ENCODE measurements at regions not wholly inside any gene's neighbourhood (a gene's known extent, or its start where the extent isn't known, plus 50 kb on each side); places are given as distances from the start of the nearest gene placed in this dataset.

DNA sequence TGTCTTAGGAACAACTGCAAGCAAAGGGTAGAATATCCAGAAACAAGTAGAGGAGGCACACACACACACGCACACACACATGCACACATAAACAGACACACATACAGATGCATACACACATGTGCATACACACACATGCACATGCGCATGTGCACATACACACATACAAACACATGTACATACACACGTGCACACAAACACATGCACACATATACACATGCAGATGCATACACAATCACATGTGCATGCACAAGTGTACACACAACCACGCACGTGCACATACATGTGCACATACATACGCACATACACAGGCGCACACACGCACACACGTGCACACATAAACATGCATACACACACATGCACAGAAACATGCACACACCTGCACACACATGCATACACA, 206.5 kb upstream of the OPRM1 start:
- TF ChIP-seq FOXP2 (optimal IDR thresholded peaks at IDR 0.05; ENCODE audit: borderline replicate concordance, extremely low read depth, extremely low read length, insufficient read depth) (no peak), TAF1 (IDR thresholded peaks at IDR 0.05; ENCODE audit: borderline replicate concordance, insufficient read depth, low read length) (no peak)

DNA sequence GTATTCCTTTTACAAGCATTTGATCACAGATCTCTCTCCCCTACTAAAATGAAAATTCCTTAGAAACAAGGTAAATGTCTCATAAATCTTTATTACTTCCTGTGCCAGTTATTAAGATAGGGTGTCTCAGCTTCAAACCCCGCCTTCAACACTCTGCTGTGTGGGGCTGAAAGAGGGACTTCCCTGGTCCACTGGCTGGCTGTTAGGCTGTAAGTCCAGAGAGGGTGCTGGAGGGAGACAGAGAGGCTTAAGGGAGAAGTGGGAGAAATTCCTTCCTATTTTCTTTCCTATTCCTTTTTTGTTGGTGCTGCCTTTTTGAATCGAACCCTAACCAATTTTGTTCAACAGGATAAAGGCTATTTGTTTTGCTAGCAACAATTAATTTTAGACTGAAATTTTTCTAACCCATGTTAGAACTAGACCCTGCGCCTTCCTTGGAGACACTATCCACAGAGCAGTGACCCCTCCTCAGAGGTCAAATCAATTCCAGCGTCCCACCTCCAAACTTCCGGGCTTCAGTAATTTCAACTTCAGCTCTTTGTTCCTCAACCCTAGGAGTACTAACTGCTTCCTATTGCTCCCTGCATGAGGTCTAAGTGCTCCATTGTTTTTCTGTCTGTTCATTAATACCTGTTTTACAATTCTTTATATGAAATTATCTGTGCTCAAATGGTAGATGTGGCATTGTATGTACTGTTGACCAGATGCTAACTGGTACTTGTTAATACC, 207.5 kb upstream of the OPRM1 start:
- TF ChIP-seq, protein P1, sequence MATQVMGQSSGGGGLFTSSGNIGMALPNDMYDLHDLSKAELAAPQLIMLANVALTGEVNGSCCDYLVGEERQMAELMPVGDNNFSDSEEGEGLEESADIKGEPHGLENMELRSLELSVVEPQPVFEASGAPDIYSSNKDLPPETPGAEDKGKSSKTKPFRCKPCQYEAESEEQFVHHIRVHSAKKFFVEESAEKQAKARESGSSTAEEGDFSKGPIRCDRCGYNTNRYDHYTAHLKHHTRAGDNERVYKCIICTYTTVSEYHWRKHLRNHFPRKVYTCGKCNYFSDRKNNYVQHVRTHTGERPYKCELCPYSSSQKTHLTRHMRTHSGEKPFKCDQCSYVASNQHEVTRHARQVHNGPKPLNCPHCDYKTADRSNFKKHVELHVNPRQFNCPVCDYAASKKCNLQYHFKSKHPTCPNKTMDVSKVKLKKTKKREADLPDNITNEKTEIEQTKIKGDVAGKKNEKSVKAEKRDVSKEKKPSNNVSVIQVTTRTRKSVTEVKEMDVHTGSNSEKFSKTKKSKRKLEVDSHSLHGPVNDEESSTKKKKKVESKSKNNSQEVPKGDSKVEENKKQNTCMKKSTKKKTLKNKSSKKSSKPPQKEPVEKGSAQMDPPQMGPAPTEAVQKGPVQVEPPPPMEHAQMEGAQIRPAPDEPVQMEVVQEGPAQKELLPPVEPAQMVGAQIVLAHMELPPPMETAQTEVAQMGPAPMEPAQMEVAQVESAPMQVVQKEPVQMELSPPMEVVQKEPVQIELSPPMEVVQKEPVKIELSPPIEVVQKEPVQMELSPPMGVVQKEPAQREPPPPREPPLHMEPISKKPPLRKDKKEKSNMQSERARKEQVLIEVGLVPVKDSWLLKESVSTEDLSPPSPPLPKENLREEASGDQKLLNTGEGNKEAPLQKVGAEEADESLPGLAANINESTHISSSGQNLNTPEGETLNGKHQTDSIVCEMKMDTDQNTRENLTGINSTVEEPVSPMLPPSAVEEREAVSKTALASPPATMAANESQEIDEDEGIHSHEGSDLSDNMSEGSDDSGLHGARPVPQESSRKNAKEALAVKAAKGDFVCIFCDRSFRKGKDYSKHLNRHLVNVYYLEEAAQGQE (IDR thresholded peaks at IDR 0.05; ENCODE audit: insufficient read depth in 1 of 2, low read depth in 2 of 2, low read length in 2 of 2) = no peak
- TF ChIP-seq FOXP2 (optimal IDR thresholded peaks at IDR 0.05; ENCODE audit: borderline replicate concordance, extremely low read depth, extremely low read length, insufficient read depth) (no peak), SIN3A (IDR thresholded peaks at IDR 0.05; ENCODE audit: borderline replicate concordance, insufficient read depth, low read length) (no peak), TAF1 (IDR thresholded peaks at IDR 0.05; ENCODE audit: borderline replicate concordance, insufficient read depth, low read length) (no peak), POLR2AphosphoS5 (IDR thresholded peaks at IDR 0.05; ENCODE audit: low read depth, low read length) (no peak)

DNA sequence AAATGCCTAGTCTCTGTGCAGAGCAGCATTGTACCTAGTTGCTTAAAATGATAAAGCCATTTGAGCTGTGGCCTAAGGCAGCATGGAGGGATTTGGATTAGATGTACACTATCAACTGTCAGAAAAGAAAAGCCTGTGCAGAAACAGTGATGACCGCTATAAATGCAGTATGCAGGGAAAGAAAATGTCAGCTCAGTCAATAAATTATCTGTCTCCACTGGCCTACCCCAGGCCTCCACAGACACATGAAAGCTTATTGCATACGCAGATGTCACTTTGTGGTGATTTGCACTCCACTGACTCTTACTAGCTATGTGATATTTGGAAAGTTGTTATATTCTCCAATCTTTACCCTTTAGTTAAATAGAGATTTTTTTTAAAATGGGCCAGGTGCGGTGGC, 221.9 kb upstream of the OPRM1 start:
- TF ChIP-seq FOXP2 (optimal IDR thresholded peaks at IDR 0.05; ENCODE audit: borderline replicate concordance, extremely low read depth, extremely low read length, insufficient read depth) = no peak
- no peak for TF ChIP-seq POLR2AphosphoS5 (IDR thresholded peaks at IDR 0.05; ENCODE audit: low read depth, low read length)
- no peak for TF ChIP-seq TAF1 (IDR thresholded peaks at IDR 0.05; ENCODE audit: borderline replicate concordance, insufficient read depth, low read length)
- TF ChIP-seq SIN3A (IDR thresholded peaks at IDR 0.05; ENCODE audit: borderline replicate concordance, insufficient read depth, low read length) = no peak
- TF ChIP-seq, protein P1 (IDR thresholded peaks at IDR 0.05; ENCODE audit: insufficient read depth in 1 of 2, low read depth in 2 of 2, low read length in 2 of 2) = no peak

- TF ChIP-seq TAF1 (IDR thresholded peaks at IDR 0.05; ENCODE audit: borderline replicate concordance, insufficient read depth, low read length) = no peak
Observed at GRCh38 chr6:153816366-153816765, 222.7 kb upstream of the OPRM1 start.

- TF ChIP-seq, protein P1 (IDR thresholded peaks at IDR 0.05; ENCODE audit: insufficient read depth in 1 of 2, low read depth in 2 of 2, low read length in 2 of 2) = no peak
- TF ChIP-seq TAF1 (IDR thresholded peaks at IDR 0.05; ENCODE audit: borderline replicate concordance, insufficient read depth, low read length) = no peak
- TF ChIP-seq POLR2AphosphoS5 (IDR thresholded peaks at IDR 0.05; ENCODE audit: low read depth, low read length) = no peak
- TF ChIP-seq SIN3A (IDR thresholded peaks at IDR 0.05; ENCODE audit: borderline replicate concordance, insufficient read depth, low read length) = no peak
- TF ChIP-seq FOXP2 (optimal IDR thresholded peaks at IDR 0.05; ENCODE audit: borderline replicate concordance, extremely low read depth, extremely low read length, insufficient read depth) = no peak
Observed at GRCh38 chr6:153814136-153814535, 224.9 kb upstream of the OPRM1 start.

GRCh38 chr6:153804755-153805330, 234.2 kb upstream of the OPRM1 start:
- TF ChIP-seq POLR2AphosphoS5 (IDR thresholded peaks at IDR 0.05; ENCODE audit: low read depth, low read length) (no peak), SIN3A (IDR thresholded peaks at IDR 0.05; ENCODE audit: borderline replicate concordance, insufficient read depth, low read length) (no peak), TAF1 (IDR thresholded peaks at IDR 0.05; ENCODE audit: borderline replicate concordance, insufficient read depth, low read length) (no peak), FOXP2 (optimal IDR thresholded peaks at IDR 0.05; ENCODE audit: borderline replicate concordance, extremely low read depth, extremely low read length, insufficient read depth) (no peak)
- TF ChIP-seq, protein P1 (IDR thresholded peaks at IDR 0.05; ENCODE audit: insufficient read depth in 1 of 2, low read depth in 2 of 2, low read length in 2 of 2) = no peak

All from PFSK-1 (cell line).